SKM-1 (cell line): ENCODE measurements at regions not wholly inside any gene's neighbourhood (a gene's known extent, or its start where the extent isn't known, plus 50 kb on each side); places are given as distances from the start of the nearest gene placed in this dataset.

Source experiments
- DNase-seq: peaks from one replicate; lab custom pipeline; 2025; ENCODE audit not compliant: unreplicated experiment; lab: John Stamatoyannopoulos, UW

DNA sequence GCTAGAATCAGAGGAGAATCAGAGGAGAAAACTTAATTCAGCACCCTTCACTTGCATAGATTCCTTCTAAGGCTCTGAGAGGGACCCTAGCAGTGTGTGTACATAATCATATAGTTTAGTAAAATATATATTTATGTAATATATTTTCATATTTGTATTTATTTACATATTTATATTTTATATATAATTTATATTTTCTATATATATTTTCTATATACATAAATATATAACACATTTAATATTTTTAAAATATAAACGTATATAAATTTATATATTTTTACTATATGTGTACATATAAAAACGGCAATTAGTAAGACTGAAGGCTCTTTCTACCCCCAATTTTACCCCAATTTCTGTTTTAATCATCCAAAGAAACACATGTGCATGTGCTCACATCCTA lies 80.3 kb downstream of the NXPE2 start:
- DNase-seq, result no peak

DNA sequence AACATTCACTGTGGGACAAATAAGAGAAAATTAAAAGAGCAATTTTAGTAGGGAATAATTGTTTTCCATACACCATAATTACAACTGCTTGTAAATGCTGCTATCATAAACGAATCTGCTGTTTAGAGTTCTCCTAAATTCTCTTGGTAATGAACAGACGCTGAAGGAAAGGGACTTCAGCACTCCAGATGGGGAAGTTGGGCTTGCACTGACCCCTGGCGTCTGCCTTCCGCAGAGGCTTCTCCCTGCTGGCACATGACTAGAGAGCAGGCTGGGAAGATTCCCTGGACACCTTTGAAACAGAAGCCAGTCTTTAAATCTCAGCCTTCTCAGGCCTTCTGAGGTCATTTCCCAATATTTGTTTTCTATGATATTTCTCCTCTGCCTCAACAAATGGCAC lies 84.1 kb downstream of the NXPE2 start:
- peak; percentile 44 for DNase-seq

DNA sequence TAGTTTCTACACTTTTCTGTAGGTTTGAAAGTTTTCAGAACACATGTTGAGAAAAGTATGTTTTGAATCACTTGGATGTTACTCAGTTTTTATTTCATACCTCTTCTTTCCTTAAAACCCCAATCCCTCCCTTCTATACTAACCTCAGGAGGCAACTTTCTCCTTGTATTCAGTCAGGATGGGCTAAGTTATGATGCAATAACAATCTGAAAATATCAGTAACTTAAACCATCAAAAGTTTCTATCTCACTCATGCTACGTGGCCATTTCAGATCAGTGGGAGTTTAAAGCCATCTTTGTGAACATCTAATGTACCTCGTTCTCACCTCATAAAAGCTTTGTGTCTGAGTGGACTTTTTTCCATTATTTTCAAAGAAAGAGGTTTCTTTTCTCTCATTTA lies 86.2 kb downstream of the NXPE2 start:
- no peak for DNase-seq

DNA sequence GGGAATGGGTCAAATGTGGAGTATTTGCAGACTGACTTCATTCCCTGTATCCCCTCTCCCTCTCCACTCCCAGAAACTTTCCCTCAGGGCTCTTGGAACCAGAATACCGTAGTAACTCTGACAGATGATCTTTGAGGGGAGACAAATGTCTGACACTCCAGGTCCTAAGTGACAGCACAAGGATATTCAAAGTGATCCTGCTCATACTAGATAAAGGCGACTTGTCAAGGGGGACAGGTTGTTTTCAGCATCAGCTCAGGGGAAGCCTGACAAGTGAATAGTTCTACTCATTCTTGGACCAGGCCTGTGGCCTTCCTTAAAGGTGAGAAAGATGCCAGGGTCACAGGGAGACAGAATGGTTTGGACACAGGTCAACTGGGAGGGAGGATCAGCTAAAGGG lies 92.8 kb downstream of the NXPE2 start:
- DNase-seq, result no peak

DNA sequence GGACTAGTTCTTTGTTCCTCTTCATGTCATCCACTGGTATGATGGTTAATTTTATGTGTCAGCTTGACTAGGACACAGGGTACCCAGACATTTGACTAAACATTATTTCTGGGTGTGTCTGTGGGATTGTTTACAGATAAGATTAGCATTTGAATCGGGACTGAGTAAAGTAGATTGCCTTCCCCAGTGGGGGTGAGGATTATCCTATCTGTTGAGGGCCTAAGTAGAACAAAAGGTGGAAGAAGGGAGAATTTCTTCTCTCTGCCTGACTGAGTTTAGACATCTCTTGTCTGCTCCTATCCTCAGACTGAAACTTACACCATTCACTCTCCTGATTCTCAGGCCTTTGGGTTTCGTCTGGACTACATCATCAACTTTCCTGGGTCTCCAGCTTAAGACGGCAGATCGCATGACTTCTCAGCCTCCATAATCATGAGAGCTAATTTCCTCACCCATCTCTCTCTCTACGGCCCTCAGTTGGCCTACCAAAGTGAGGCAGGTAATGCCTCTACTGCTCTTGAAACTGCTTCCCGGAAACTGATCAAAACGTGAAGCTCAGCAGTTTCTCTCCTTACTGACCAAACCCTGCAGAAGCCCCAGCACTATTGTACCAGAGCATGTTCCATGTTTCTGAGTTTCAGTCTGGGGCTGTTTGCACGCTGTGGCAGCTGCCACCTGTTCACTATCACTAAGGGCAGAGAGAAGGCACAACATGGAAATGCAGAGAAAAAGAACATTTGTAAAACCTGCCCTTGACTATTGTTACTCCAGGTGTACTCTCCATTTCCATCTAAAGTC lies 95.4 kb downstream of the NXPE2 start:
- no peak for DNase-seq

DNA sequence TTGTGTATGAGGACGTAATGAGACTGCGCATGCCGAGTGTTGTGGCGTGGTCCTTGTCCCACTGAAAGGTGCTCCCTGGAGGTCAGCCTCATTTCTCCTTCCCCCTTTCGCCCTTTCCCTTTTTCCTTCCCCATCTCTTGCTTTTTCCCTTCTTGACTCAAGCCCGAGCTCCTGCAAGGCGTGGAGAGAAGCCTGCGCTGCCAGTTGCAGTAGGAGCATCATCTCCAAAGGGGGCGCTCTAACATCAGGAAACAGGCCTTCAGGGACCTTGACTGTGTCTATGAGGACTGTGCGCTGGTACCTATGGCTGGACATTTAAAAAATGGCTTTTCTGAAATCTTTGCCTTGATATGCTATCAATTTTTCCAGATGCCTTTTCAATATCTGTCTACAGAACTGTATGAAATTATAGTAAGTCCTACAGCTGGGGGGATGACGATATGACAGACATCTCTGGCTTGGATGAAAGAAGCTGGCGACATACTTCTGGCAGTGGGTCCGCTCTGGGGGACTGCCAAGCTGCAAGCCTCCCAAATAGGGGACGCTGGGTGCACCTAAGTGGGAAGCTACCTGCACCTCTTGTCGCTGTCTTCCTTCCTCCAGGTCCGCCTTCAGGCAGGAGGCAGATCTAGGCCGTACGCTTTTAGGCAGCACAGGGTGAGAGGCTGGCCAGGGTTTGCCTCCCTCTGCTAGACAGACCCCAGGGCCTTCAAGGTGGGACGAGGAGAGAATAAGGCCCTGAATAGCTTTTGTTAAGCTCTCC lies 96.5 kb downstream of the NXPE2 start:
- peak; percentile 4 for DNase-seq

DNA sequence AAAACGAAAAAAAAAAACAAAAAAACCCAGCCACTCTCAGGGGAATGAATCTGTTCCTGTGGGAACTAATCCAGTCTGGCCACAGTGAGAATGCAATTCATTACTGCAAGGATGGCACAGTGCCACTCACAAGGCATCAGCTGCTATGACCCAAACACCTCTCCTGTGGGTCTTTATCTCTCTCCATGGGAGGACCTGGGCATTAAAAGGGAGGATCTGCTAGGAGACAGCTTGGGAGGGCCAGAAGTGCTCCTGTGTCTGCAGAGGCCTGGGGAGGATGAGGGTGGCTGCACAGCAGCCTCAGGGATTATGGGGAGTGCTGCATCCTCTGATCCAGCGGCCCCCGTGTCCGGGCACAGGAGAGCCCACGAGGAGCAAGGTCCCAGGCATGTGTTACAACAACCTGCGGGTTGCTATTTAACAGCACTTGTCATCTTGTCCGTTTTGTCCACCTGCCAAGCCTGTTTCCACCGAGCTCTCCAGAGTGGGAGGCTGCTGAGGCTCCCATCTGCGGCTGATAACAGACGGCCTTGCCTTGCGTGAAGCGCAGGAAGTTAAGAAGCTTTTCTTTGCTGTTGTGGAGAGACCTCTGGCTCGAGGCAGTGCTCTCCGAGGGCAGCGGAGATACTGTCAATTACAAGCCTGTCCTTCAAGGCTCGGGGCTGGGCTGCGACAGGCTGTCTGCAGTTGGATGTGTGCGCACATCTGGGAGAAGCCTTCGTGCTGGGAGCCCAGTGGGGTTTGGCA lies 97.7 kb downstream of the NXPE2 start:
- DNase-seq, result no peak

DNA sequence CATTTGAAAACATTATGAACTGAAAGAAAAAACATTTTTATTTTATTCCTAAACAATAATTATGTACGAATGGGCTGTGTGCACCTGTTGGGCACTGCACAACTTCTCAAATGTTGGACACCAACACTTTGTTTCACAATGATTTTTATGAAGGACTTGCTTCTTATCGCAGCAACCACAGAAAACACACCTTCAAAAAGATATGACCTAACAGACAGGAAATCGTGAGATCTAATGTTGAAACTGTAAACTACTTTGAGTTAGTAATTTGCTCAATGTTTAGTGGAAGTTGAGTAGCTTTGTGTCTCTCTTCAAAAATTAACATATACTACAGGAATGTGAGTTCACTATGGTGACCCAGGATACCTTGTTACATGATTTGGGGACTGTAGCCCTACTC lies 98.6 kb downstream of the NXPE2 start:
- DNase-seq, result no peak

DNA sequence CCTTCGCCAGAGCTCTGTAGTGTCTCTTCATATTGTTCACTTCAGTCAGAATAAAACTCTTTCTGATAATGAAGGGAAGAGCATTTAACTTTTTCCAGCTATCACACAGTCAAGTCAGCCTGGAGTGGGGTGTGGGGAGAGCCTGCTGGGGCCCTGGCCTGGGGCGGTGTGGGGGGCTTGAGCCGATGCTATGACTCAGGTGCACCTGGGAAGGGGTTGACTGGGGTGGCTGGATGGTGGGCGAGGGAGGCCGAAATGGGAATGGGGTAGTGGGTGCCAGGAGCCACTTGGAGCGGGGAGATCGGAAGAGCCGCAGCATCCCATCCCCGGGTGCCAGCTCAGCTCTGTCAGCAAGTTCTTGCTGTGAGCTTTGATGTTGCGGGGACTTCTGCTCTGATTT lies 100.9 kb downstream of the NXPE2 start:
- DNase-seq, result no peak

DNA sequence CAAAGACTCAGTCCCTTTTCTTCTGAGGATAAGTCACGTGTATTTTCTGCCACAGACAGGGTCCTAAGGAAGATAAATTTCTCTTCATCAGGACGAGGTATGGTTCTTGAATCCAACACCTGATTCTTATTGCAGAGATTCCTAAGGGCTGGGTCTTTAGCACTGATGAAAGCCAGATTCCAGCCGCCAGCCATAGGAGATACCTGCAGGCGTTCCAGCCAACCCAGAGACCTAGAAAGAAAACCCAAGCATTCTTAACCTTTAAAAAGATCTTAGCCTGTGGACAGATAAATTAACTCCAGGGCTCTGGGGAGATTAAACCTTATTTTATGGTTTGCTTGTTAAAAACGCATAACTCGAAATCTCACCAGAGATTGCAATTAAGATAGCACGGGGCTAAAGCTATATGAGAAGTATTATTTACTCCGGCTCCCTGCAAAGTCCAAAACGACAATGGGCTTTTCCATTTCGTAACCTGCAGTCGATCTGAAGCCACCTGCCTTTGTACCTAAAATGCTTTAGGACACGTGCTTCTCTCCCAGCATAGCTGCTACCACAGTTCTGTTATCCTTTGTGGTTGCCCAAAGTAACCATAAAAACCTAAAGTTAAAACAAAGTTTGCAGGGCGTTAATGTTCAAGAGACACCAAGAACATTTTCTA lies 104.5 kb downstream of the NXPE2 start:
- no peak for DNase-seq

DNA sequence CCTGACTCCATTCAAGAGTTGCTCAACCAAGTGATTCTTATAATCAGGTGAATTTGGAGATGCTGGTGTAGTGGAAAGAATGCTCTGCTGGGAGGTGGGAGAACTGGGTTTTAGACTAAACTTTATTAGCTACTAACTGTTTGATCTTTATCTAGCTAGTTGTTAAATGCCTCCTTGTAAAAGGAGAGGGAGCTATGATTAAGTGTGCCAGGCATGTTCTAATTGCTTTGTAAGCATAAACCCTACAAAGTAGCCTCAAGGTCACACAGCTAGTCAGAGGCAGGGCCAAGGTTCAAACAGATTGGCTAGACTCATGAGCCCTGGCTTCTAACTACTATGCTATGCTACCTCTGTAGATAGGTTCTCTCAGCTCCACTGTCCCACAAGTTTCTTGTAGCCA lies 105.5 kb downstream of the NXPE2 start:
- DNase-seq, result no peak

DNA sequence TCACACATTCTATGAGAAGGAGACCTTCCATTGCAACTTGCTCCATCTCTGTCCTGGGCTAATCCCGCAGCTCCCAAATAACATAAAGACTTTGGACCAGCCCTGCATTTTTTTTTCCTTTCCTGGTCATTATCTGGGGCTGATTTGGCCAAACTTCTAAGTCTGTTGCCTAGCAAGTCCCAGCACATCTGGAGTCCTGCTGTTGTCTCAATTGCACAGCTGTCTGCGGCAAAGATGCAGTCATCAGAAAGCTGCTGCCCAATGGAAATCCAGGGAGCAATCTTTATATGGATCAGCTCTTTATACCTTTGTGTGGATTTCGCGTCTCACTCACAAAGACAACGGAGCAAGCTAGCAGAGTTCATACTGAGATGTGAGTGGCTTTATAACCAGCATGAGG lies 105.9 kb downstream of the NXPE2 start:
- no peak for DNase-seq

DNA sequence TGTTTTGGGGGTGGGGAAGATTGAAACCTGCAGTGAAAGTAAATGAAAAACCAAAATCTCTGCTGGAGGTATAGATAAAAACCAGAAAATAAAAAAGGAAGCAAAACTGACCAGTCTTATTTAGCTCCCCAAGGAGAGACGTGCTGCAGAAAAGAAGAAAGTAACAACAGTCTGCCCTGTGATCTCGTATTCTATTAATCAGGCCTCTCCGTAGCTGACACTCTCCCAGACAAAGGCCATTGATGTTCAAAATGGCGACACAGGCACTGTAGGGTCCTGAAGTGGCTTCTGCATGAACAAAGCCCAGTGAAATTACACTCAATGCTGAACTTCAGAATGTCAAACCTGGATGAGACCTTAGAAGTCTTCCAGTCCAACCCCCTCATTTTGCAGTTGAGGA lies 106.6 kb downstream of the NXPE2 start:
- DNase-seq, result no peak

DNA sequence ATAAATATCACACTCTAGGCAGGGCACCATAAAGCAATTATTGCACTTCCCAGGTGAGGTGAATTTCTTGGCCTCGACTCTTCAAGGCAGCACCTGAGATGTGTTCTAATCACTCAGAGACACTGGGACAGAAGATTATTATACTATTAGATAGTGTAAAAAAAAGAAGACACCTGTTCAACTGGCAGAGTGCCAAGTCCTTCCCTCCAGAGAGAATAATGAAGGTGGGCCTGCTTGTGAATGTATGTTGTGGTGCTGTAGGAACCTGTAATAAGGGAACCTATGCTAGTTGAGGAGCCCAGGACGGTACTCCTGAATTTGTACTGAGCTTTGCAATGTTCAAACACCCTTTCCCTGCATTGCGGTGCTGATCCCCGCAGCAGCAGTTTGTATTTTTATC lies 107.5 kb downstream of the NXPE2 start:
- no peak for DNase-seq

DNA sequence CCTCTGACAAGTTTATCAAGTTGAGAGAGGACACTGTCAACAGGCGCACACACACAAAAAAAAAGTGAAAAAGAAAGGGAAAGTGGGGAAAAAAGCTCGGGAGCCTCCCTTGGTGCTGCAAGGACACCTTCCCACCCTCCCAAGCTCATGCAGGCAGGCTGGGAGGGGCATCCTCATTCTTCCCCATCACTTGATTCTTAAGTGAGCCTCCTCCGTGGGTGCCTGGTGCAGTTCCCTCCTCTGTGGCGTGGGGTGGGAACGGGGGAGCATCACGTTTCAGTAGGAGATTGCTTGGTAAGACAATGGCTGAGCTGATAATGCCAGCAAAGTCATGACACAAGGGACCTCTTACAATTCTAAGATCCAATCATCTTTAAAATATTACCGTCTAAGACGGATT lies 108.8 kb downstream of the NXPE2 start:
- DNase-seq, result no peak

DNA sequence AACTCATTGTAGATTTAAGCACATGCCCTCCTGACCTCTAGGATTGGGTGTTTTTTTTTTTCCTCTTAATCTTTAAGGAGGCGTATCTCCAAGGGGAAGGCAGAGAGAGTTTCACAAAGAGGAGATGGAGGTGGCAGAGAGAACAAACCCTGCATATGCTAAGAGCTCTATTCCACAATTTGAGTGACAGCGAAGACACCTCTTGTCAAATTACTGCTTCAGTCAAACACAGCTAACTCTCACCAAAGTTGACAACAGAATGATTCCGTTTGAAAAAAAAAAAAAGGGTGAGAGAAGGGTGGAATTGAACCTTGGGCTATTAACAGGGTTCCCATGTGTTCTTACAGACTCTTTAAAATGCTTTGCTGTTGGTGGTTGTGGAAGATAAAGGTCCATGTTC lies 112.6 kb downstream of the NXPE2 start:
- DNase-seq, result no peak

DNA sequence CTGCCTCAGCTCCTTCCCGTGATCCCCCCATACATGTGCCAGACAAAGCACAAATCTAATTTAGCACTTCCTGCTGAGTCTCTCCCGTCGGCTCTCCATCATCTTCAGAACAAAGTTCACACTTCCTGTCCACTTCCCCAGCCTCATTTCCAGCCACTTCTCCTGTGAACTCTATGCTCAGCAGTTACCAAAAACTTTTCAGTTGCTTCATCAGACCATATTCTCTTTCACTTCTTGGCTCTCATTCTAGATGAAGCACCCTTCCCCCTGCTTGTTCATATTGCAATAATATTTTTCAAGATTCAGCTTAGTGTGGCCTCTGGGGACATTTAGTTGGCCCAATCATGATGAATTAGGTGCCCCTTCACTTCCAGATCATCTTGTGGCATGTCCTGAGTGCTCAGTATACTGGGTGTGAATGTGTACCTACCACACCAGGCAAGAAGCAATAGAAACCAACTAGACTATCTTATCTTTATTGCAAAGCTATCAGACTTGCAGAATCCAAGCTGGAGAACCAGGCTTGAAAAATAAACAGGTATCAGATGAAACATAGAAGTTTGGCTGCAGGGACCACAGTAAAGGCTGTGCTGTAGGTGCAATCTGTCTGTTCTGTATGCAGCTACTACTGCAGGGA lies 115.8 kb downstream of the NXPE2 start:
- DNase-seq, result no peak

DNA sequence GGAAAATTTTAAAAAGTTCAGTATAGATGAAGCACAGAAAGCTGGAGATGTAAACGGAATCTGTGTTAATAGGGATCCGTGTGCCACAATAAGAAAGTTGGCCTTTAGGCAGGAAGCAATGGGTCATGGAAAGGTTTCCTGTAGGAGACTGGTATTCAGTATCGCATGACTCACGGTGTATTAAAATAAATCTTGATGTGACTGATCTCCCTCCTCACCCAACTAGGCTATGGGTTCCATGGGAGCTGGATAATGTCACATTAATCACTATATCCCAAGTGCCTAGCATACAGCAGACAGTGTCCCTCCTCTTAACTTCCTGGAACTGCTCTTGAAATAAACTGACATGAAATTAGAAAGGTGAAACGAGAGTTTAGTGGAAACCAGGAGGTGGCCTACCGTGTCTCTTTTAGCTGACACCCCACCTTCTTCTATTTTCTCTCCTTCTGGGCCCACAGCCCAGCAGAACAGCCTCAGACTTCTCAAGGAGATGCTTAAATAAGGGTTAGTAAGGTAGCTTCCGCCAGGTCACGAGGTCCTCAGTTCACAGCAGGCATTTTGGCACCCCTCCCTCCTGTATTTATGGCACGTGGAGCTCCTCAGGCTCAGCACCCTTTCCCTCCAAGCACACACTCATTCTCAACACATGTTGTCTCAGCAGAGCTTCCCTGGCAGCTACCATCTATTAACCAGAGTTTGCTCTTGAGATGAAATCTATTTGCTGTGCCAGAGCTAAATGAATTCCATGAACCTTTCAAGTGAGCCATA lies 118.8 kb downstream of the NXPE2 start:
- DNase-seq, result no peak

DNA sequence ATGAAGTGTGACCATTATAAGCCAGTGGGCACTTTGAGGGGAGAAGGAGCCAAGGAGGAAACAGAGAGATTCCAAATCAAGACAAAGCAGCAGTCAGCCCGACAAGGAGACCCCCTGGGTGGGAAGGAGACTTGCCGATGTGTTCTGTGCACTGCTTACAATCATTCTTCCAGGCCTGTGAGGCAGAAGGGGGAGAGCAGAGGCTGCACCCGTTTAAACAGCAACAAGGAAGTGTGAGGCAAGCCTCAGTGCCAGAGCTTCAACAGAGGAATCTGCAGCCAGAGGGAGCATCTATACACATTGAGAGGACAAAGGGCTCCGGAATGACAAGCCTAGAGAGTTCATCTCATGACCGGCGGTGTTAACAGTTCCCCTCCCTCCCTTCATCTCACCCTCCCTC lies 121.1 kb downstream of the NXPE2 start:
- no peak for DNase-seq

DNA sequence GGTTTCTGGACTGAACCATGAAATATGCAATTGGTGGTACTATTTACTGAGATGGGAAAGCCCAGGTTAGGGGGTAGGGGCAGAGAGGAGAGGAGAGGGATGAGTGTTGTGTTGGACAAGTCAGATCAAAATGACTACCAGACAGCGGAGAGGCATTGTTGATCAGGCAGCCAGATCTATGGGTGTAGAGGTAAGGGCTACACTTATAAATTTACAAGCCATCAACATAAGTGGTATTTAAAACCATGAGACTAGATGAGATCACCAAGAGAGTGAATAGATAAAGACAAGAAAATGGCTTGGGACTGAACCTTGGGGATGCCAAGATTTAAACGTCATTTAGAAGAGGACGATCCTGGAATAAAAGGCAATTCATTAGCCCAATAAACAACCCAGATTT lies 123.4 kb downstream of the NXPE2 start:
- DNase-seq, result no peak
